ENCODE measurements at regions not wholly inside any gene's neighbourhood (a gene's known extent, or its start where the extent isn't known, plus 50 kb on each side); places are given as distances from the start of the nearest gene placed in this dataset.

- DNase-seq, result no peak
These were observed 533.0 kb downstream of the TLE1 start for GRCh38 chr9:81156381-81156780.

- DNase-seq, result no peak
These were observed 539.2 kb downstream of the TLE1 start for GRCh38 chr9:81150016-81150625.

- DNase-seq, result no peak
These were observed 542.5 kb downstream of the TLE1 start for GRCh38 chr9:81146684-81147337.

- DNase-seq, result no peak
These were observed 543.1 kb downstream of the TLE1 start for GRCh38 chr9:81146241-81146640.

GRCh38 chr9:81145331-81145963 is 543.9 kb downstream of the TLE1 start:
- DNase-seq, result no peak

GRCh38 chr9:81141961-81142360 is 547.4 kb downstream of the TLE1 start:
- no peak for DNase-seq

- DNase-seq, result no peak
These were observed 551.3 kb downstream of the TLE1 start for GRCh38 chr9:81137976-81138568.

GRCh38 chr9:81132796-81133195 is 556.6 kb downstream of the TLE1 start:
- DNase-seq, result no peak

GRCh38 chr9:81132318-81132717 is 557.0 kb downstream of the TLE1 start:
- DNase-seq, result no peak

GRCh38 chr9:81128701-81129100 is 560.6 kb downstream of the TLE1 start:
- no peak for DNase-seq

- no peak for DNase-seq
These were observed 563.8 kb downstream of the TLE1 start for GRCh38 chr9:81125446-81126092.

GRCh38 chr9:81123526-81123925 is 565.8 kb downstream of the TLE1 start:
- DNase-seq, result no peak

- DNase-seq, result no peak
These were observed 566.6 kb downstream of the TLE1 start for GRCh38 chr9:81122749-81123148.

- DNase-seq, result no peak
These were observed 569.8 kb downstream of the TLE1 start for GRCh38 chr9:81119591-81119990.

GRCh38 chr9:81118416-81118815 is 570.9 kb downstream of the TLE1 start:
- DNase-seq, result no peak

- no peak for DNase-seq
These were observed 572.8 kb downstream of the TLE1 start for GRCh38 chr9:81116340-81117137.

GRCh38 chr9:81113453-81114124 is 575.8 kb downstream of the TLE1 start:
- DNase-seq, result peak; percentile 75

- peak; percentile 45 for DNase-seq
These were observed 576.5 kb downstream of the TLE1 start for GRCh38 chr9:81112627-81113452.

- no peak for DNase-seq
These were observed 580.5 kb downstream of the TLE1 start for GRCh38 chr9:81108821-81109220.

GRCh38 chr9:81108391-81108790 is 581.0 kb downstream of the TLE1 start:
- no peak for DNase-seq
